Upper lobe of left lung (tissue), 4 donors: ENCODE measurements at regions not wholly inside any gene's neighbourhood (a gene's known extent, or its start where the extent isn't known, plus 50 kb on each side); places are given as distances from the start of the nearest gene placed in this dataset.

ENCODE experiments used
- EP300 ChIP-seq, 4 donors: sonication (generic); formaldehyde crosslinking; IDR thresholded peaks; one replicate each; pipeline ENCODE4 v1.5.1; 2017; ENCODE audit warnings: antibody characterized with exemption in 4 of 4, control low read depth in 2 of 4
- POLR2A ChIP-seq, 4 donors: fragments of 450-650 bp; IDR thresholded peaks; one replicate each; pipeline ENCODE4 v1.5.1; 2016 to 2017; ENCODE audit warnings: antibody characterized with exemption in 4 of 4, mild to moderate bottlenecking in 2 of 4
- TF ChIP-seq, protein P1 (sequence below), 6 experiments: fragments of 450-650 bp in 4 of 6; fragments of 200-600 bp in 2 of 6; sonication (generic) in 2 of 6; IDR thresholded peaks; one replicate each; pipeline ENCODE4 v1.5.1; 2016 to 2019; ENCODE audit warnings: antibody characterized with exemption in 6 of 6

DNA sequence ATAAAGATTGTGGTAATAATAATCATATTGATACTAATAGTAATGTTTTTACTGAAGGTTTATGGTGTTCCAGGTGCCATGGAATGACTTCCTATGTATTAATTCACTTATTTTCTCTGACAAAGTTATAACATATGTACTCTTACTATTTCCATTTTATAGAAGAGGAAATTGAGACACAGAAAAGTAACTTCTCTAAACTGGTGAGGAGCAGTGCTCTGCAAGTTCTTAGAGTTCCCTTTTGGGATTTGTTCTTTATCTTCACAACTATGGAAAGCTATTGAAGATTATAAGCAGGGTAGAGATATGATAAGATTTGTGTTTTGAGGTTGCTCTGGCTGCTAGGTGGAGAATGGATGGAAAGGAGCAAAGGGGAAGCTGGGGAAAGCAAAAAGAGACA, 83.9 kb upstream of the OLFM4 start:
- TF ChIP-seq POLR2A (IDR thresholded peaks at IDR 0.05) (no peak), EP300 (IDR thresholded peaks at IDR 0.05) (no peak)
- TF ChIP-seq, protein P1, sequence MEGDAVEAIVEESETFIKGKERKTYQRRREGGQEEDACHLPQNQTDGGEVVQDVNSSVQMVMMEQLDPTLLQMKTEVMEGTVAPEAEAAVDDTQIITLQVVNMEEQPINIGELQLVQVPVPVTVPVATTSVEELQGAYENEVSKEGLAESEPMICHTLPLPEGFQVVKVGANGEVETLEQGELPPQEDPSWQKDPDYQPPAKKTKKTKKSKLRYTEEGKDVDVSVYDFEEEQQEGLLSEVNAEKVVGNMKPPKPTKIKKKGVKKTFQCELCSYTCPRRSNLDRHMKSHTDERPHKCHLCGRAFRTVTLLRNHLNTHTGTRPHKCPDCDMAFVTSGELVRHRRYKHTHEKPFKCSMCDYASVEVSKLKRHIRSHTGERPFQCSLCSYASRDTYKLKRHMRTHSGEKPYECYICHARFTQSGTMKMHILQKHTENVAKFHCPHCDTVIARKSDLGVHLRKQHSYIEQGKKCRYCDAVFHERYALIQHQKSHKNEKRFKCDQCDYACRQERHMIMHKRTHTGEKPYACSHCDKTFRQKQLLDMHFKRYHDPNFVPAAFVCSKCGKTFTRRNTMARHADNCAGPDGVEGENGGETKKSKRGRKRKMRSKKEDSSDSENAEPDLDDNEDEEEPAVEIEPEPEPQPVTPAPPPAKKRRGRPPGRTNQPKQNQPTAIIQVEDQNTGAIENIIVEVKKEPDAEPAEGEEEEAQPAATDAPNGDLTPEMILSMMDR (IDR thresholded peaks at IDR 0.05), result no peak
